Choroid plexus epithelial cell (primary cell): ENCODE measurements at regions not wholly inside any gene's neighbourhood (a gene's known extent, or its start where the extent isn't known, plus 50 kb on each side); places are given as distances from the start of the nearest gene placed in this dataset.
"Not testable (repeated sequence)": the region's sequence is repeated elsewhere in the genome, so short reads cannot be mapped to it uniquely, and the experiment has no call there.

Source experiments
- DNase-seq: peaks from one replicate; pipeline ENCODE4 v3.0.0-alpha.2; 2010; ENCODE audit warnings: low read depth
- H3K4me3 ChIP-seq: 2 replicates; pipeline ENCODE4 v1.5.1; 2011; ENCODE audit warnings: low read depth, mild to moderate bottlenecking, control low read depth, low read length, moderate library complexity
- TF ChIP-seq, protein P1 (sequence below): conservative IDR thresholded peaks from 2 replicates; pipeline ENCODE4 v1.5.1; 2011; ENCODE audit warnings: low read depth, mild to moderate bottlenecking, control low read depth, inconsistent platforms, low read length, moderate library complexity

DNA sequence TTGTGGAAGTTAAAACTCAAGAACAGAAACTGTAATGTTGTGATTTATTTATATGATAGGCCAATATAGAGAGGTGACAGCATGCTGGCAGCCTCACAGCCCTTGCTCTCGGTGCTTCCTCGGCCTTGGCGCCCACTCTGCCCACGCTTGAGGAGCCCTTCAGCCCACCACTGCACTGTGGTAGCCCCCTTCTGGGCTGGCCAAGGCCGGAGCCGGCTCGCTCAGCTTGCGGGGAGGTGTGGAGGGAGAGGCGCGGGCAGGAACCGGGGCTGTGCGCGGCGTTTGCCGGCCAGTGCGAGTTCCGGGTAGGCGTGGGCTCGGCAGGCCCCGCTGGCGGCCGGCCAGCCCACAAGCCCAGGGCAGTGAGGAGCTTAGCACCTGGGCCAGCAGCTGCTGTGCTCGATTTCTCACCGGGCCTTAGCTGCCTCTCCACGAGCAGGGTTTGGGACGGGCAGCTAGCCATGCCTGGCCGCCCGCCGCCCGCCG lies 65.8 kb upstream of the SLC8A3 start:
- TF ChIP-seq, protein P1, sequence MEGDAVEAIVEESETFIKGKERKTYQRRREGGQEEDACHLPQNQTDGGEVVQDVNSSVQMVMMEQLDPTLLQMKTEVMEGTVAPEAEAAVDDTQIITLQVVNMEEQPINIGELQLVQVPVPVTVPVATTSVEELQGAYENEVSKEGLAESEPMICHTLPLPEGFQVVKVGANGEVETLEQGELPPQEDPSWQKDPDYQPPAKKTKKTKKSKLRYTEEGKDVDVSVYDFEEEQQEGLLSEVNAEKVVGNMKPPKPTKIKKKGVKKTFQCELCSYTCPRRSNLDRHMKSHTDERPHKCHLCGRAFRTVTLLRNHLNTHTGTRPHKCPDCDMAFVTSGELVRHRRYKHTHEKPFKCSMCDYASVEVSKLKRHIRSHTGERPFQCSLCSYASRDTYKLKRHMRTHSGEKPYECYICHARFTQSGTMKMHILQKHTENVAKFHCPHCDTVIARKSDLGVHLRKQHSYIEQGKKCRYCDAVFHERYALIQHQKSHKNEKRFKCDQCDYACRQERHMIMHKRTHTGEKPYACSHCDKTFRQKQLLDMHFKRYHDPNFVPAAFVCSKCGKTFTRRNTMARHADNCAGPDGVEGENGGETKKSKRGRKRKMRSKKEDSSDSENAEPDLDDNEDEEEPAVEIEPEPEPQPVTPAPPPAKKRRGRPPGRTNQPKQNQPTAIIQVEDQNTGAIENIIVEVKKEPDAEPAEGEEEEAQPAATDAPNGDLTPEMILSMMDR, result no peak
- DNase-seq, result peak; percentile 39
- peak overlapping the region; percentile 47 for H3K4me3 ChIP-seq

DNA sequence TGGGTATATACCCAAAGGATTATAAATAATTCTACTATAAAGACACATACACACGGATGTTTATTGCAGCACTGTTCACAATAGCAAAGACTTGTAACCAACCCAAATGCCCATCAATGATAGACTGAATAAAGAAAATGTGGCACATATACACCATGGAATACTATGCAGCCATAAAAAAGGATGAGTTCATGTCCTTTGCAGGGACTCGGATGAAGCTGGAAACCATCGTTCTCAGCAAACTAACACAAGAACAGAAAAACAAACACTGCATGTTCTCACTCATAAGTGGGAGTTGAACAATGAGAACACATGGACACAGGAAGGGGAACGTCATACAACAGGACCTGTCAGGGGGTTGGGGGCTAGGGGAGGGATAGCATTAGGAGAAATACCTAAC lies 64.8 kb upstream of the SLC8A3 start:
- H3K4me3 ChIP-seq, DNase-seq: not testable (repeated sequence)

GRCh38 chr14:70245026-70245425 lies 56.3 kb upstream of the SLC8A3 start:
- DNase-seq, result no peak
- TF ChIP-seq, protein P1, result no peak

DNA sequence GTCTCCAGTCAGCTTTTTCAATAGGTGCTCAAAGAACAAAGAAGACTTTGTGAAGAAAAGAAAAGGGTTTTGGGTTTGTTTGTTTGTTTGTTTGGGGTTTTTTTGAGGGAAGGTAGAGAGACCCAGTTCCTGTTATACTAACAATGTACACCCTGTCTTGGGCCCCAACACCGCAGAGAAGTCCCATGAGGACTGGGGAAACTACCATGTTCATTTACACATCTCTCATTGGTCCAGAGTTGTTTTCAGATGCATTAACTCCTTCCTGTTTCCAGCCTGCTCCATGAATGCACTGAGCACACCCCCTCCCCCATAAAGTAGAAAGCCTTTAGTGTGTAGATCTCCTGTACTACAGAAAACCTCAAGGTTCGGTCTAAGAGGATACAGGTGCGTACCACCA lies 51.1 kb upstream of the SLC8A3 start:
- TF ChIP-seq, protein P1, result no peak
- no peak overlapping the region for H3K4me3 ChIP-seq
- no peak for DNase-seq

More at GRCh38 chr14:70245026-70245425, 56.3 kb upstream of the SLC8A3 start:
- H3K4me3 ChIP-seq, result no peak overlapping the region

DNA sequence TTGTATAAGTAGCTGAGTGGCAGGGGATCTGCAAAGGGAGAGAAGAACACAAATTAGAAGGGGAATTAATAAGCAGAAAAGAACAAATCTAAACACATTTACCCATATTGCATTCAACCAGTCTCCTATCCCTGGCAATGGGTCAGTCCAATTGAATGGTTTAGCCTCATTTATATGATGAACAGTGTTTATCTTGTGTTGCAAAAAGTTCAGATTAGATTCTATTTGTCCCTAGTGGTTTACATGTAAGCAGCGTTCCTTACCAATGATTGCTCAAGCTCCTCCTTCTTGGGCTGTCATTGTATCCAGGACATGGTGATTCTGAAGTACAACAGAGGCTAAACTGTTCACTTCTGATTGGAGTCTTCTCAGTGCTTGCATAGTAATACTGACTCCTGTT lies 49.9 kb upstream of the SLC8A3 start:
- not testable (repeated sequence) for DNase-seq, H3K4me3 ChIP-seq
